PFSK-1 (cell line): ENCODE measurements at regions not wholly inside any gene's neighbourhood (a gene's known extent, or its start where the extent isn't known, plus 50 kb on each side); places are given as distances from the start of the nearest gene placed in this dataset.

ENCODE experiments used
- FOXP2 ChIP-seq: optimal IDR thresholded peaks from 2 replicates; pipeline ENCODE3; 2011; ENCODE audit warnings: borderline replicate concordance, control low read depth, inconsistent platforms; ENCODE audit not compliant: insufficient read depth; ENCODE audit errors: extremely low read length, extremely low read depth
- POLR2AphosphoS5 ChIP-seq: IDR thresholded peaks from 2 replicates; pipeline ENCODE4 v1.6.1; 2012; ENCODE audit warnings: low read depth, mild to moderate bottlenecking, control low read depth, low read length, moderate library complexity
- SIN3A ChIP-seq: IDR thresholded peaks from 2 replicates; pipeline ENCODE4 v1.6.1; 2012; ENCODE audit warnings: mild to moderate bottlenecking, low read length, moderate library complexity, borderline replicate concordance; ENCODE audit not compliant: insufficient read depth
- TAF1 ChIP-seq: IDR thresholded peaks from 2 replicates; pipeline ENCODE4 v1.6.1; 2012; ENCODE audit warnings: low read length, control low read depth, borderline replicate concordance; ENCODE audit not compliant: insufficient read depth
- TF ChIP-seq, protein P1 (sequence below), 2 experiments: IDR thresholded peaks; 2 replicates each; pipeline versions ENCODE4 v1.6.1 to v1.8.0; 2011 to 2012; ENCODE audit warnings: low read depth in 2 of 2, low read length in 2 of 2, control low read depth in 1 of 2, inconsistent platforms in 1 of 2, mild to moderate bottlenecking in 1 of 2, moderate library complexity in 1 of 2; ENCODE audit not compliant: insufficient read depth in 1 of 2

DNA sequence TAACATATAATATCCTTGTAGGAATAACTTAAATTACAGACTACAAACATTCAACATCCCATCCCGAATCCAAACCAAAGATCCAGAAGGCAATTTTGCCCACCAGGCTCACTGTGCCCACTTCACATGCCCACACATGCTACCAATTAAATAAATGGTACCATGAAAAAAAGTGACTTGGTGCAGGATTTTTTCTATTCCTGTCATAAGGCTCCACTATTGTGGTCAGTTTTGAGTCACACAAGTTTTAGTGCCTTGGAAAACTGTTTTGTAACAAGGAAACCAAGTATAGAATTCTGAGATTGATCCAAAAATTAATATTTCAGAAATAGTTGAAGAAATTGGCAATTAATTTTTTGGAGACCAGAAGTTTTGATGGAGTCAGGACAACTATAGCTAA, 470.1 kb upstream of the THBS1 start:
- TF ChIP-seq TAF1 (no peak), SIN3A (no peak), FOXP2 (no peak), POLR2AphosphoS5 (no peak)
- TF ChIP-seq, protein P1, sequence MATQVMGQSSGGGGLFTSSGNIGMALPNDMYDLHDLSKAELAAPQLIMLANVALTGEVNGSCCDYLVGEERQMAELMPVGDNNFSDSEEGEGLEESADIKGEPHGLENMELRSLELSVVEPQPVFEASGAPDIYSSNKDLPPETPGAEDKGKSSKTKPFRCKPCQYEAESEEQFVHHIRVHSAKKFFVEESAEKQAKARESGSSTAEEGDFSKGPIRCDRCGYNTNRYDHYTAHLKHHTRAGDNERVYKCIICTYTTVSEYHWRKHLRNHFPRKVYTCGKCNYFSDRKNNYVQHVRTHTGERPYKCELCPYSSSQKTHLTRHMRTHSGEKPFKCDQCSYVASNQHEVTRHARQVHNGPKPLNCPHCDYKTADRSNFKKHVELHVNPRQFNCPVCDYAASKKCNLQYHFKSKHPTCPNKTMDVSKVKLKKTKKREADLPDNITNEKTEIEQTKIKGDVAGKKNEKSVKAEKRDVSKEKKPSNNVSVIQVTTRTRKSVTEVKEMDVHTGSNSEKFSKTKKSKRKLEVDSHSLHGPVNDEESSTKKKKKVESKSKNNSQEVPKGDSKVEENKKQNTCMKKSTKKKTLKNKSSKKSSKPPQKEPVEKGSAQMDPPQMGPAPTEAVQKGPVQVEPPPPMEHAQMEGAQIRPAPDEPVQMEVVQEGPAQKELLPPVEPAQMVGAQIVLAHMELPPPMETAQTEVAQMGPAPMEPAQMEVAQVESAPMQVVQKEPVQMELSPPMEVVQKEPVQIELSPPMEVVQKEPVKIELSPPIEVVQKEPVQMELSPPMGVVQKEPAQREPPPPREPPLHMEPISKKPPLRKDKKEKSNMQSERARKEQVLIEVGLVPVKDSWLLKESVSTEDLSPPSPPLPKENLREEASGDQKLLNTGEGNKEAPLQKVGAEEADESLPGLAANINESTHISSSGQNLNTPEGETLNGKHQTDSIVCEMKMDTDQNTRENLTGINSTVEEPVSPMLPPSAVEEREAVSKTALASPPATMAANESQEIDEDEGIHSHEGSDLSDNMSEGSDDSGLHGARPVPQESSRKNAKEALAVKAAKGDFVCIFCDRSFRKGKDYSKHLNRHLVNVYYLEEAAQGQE (IDR thresholded peaks at IDR 0.05; ENCODE audit: insufficient read depth in 1 of 2, low read depth in 2 of 2, low read length in 2 of 2) = no peak

DNA sequence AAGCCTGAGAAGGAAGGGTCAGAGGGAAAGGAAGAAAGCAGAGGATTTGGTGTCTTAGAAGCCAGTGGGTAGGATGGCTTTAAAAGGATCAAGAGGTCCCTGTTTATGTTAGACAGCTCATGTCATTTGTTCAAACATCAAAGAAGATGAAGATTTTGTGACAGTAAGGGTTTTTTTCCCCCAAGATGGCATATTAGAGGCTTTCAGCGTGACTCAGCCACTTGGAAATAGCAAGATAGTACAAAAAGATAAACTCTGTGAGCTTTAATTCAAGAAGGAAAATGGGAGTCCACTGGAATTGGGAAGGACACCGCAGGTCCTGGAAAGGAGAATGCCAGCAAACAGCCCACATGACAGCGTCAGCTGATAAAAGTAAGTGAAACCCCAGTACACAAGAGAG, 467.1 kb upstream of the THBS1 start:
- no peak for TF ChIP-seq FOXP2
- TF ChIP-seq TAF1 = no peak
- TF ChIP-seq POLR2AphosphoS5 = no peak
- TF ChIP-seq, protein P1 (IDR thresholded peaks at IDR 0.05; ENCODE audit: insufficient read depth in 1 of 2, low read depth in 2 of 2, low read length in 2 of 2) = no peak
- no peak for TF ChIP-seq SIN3A

DNA sequence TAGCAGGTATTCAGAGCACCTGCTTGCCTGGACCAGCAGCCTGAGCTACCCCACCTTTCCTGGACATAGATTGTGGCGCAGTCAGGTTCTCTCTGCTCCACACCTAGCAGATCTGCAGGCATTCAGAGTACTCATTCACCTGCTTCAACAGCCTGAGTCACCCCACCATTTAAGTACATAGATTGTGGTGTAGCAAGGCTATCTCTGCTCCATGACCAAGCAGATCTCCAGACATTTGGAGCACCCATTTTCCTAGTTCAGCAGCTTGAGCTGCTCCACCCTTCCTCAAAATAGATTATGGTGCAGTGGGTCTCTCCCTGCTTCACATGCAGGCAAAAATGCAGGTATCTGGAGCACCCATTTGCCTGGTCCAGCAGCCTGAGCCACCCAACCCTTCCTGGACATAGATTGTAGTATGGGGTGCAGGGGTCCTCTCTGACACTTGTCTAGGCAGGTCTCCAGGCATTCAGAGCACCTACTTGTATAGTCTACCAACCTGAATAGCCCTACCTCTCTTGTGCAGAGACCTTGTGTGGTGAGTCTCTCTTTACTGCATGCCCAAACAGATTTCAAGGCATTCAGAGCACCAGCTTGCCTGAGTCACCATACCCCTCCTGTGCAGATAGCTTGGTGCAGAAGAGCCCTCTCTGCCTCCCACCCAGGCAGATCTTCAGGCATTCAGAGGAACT, 466.0 kb upstream of the THBS1 start:
- TF ChIP-seq POLR2AphosphoS5 = no peak
- TF ChIP-seq, protein P1 (IDR thresholded peaks at IDR 0.05; ENCODE audit: insufficient read depth in 1 of 2, low read depth in 2 of 2, low read length in 2 of 2) = no peak
- no peak for TF ChIP-seq FOXP2
- no peak for TF ChIP-seq TAF1
- TF ChIP-seq SIN3A = no peak

DNA sequence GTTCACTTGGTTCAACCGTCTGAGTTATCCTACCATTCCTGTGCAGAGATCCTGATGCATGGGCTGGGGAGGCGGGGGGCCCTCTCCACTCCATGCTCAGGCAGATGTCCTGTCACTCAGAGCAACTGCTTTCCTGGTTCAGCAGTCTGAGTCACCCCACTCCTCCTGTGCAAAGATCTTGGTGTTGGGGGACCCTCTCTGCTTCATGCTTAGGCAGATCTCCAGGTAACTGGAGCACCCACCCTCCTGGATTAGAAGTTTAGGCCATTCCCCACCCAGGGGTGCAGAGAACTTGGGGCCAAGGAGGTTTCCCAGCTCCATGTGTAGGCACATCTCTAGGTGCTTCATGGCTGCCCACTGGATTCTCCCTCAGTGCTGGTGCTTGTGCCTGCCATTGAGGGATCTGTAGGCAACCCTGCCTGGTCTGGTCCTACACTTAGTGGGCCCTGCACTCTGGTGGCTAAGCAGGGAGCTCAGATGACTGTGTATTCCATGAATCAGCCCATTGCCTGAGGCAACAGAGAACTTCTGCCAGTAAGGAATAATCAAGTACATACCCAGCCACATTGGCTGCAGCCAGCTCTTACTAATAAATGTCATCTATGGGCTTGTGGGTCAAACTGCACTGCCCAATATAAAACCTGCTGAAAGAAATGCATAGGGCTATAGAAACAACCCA, 465.4 kb upstream of the THBS1 start:
- TF ChIP-seq FOXP2 (no peak), POLR2AphosphoS5 (no peak)
- TF ChIP-seq, protein P1 (IDR thresholded peaks at IDR 0.05; ENCODE audit: insufficient read depth in 1 of 2, low read depth in 2 of 2, low read length in 2 of 2) = no peak

DNA sequence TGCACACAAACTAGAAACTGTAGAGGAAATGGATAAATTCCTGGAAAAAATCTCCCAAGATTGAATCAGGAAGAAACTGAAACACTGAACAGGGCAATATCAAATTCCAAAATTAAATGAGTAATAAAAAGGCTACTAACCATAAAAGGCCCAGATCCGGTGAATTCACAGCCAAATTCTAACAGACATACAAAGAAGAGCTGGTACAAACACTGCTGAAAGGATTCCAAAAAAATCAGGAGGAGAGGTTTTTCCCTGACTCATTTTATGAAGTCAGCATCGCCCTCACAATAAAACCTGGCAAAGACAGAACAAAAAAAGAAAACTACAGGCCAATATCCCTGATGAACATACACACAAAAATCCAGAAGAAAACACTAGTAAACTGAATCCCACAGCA, 462.4 kb upstream of the THBS1 start:
- no peak for TF ChIP-seq SIN3A
- no peak for TF ChIP-seq FOXP2
- TF ChIP-seq POLR2AphosphoS5 = no peak
- TF ChIP-seq, protein P1 (IDR thresholded peaks at IDR 0.05; ENCODE audit: insufficient read depth in 1 of 2, low read depth in 2 of 2, low read length in 2 of 2) = no peak
- TF ChIP-seq TAF1 = no peak
